ENCODE measurements at regions not wholly inside any gene's neighbourhood (a gene's known extent, or its start where the extent isn't known, plus 50 kb on each side); places are given as distances from the start of the nearest gene placed in this dataset.

DNA sequence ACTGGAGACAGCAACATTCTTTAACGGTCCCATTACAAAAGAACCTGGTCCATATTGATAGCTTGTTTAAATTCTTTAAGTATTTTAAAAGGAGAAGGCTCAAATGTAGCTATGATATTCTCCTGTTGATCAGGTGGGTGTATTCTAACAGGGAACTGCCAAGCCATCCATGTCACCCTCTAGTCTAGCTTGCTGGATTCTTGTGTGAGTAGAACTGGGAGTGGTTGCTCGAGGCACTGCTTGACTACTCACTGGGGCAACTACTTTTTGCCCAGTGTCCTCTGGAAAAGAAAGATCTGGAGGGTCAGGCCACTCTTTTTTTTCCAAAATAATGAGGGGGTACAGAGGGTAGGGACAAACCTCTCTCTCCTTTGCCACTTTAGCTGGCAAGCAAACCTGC lies 155.1 kb downstream of the ZNF518B start:
- TF ChIP-seq, protein P1, sequence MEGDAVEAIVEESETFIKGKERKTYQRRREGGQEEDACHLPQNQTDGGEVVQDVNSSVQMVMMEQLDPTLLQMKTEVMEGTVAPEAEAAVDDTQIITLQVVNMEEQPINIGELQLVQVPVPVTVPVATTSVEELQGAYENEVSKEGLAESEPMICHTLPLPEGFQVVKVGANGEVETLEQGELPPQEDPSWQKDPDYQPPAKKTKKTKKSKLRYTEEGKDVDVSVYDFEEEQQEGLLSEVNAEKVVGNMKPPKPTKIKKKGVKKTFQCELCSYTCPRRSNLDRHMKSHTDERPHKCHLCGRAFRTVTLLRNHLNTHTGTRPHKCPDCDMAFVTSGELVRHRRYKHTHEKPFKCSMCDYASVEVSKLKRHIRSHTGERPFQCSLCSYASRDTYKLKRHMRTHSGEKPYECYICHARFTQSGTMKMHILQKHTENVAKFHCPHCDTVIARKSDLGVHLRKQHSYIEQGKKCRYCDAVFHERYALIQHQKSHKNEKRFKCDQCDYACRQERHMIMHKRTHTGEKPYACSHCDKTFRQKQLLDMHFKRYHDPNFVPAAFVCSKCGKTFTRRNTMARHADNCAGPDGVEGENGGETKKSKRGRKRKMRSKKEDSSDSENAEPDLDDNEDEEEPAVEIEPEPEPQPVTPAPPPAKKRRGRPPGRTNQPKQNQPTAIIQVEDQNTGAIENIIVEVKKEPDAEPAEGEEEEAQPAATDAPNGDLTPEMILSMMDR (IDR thresholded peaks at IDR 0.05): no peak
- TF ChIP-seq EP300 (IDR thresholded peaks at IDR 0.05): no peak

Data from ovary (tissue), 3 donors.